ENCODE measurements at regions not wholly inside any gene's neighbourhood (a gene's known extent, or its start where the extent isn't known, plus 50 kb on each side); places are given as distances from the start of the nearest gene placed in this dataset.

DNA sequence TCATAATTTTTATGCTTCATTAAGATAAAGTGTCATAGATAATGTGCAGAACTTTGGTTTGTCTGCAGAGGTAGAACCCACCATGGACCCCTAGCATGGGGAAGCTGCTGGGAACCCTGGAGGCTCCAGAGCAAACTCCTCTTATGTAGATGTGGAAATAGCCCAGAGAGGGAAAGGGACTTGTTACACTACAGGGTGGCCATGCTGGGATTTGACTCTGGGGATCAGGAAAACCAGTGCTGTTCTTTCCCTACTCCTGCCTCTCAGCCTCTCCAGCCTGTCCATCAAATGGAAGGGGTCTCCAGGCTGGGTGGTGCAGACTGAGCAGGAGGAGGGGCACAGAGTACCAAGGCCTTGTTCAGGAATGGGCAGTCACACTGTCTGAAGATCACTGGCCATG is 54.2 kb downstream of the MSX1 start:
- no peaks in the 10 kb centered on the region for H3K36me3 ChIP-seq (ENCODE audit: control insufficient read depth, low read depth, low read length)
- no peak overlapping the region for H3K27ac ChIP-seq (ENCODE audit: low read length)
- H3K9ac ChIP-seq (ENCODE audit: low read length) = no peak overlapping the region
- no peaks in the 10 kb centered on the region for H3K27me3 ChIP-seq (ENCODE audit: control insufficient read depth, insufficient read depth, low read length)
- no peak overlapping the region for H3K4me3 ChIP-seq (ENCODE audit: low read length)
- H3K9me3 ChIP-seq (ENCODE audit: control insufficient read depth, low read depth, low read length) = no peaks in the 10 kb centered on the region
- no peaks in the 10 kb centered on the region for H3K4me1 ChIP-seq (ENCODE audit: control insufficient read depth, low read depth, low read length)

- Histone ChIP-seq H3K27ac (ENCODE audit: low read length) (no peak overlapping the region), H3K9me3 (ENCODE audit: control insufficient read depth, low read depth, low read length) (no peaks in the 10 kb centered on the region), H3K4me1 (ENCODE audit: control insufficient read depth, low read depth, low read length) (no peaks in the 10 kb centered on the region), H3K9ac (ENCODE audit: low read length) (no peak overlapping the region), H3K4me3 (ENCODE audit: low read length) (no peak overlapping the region), H3K36me3 (ENCODE audit: control insufficient read depth, low read depth, low read length) (no peaks in the 10 kb centered on the region), H3K27me3 (ENCODE audit: control insufficient read depth, insufficient read depth, low read length) (no peaks in the 10 kb centered on the region)
These were observed 54.8 kb downstream of the MSX1 start for GRCh38 chr4:4914059-4914820.

- H3K4me1 ChIP-seq (ENCODE audit: control insufficient read depth, low read depth, low read length) = no peaks in the 10 kb centered on the region
- H3K36me3 ChIP-seq (ENCODE audit: control insufficient read depth, low read depth, low read length) = no peaks in the 10 kb centered on the region
- H3K9me3 ChIP-seq (ENCODE audit: control insufficient read depth, low read depth, low read length) = no peaks in the 10 kb centered on the region
- H3K4me3 ChIP-seq (ENCODE audit: low read length) = no peak overlapping the region
- H3K27me3 ChIP-seq (ENCODE audit: control insufficient read depth, insufficient read depth, low read length) = no peaks in the 10 kb centered on the region
- H3K27ac ChIP-seq (ENCODE audit: low read length) = no peak overlapping the region
- H3K9ac ChIP-seq (ENCODE audit: low read length) = no peak overlapping the region
These were observed 55.7 kb downstream of the MSX1 start for GRCh38 chr4:4914965-4915845.

DNA sequence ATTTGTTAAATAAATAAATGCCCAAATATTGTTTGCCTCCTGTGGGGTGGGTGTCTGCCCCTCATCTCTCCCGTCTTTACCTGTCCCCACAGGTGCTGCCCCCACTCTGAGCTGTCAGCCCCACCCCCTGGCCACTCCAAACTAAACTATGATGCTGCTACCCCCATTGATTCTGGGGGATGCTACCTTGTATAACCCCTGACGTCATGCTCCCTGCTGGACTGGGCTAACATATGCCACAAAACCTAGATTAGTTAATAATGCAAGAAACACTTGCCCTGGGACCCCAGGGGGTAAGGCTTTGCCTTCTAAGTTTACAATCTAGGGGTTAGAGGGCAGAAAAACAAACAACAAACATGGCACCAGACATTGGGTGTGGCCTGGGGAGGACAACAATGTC is 58.6 kb downstream of the MSX1 start:
- no peaks in the 10 kb centered on the region for H3K9me3 ChIP-seq (ENCODE audit: control insufficient read depth, low read depth, low read length)
- H3K4me3 ChIP-seq (ENCODE audit: low read length) = no peak overlapping the region
- H3K27me3 ChIP-seq (ENCODE audit: control insufficient read depth, insufficient read depth, low read length) = no peaks in the 10 kb centered on the region
- no peaks in the 10 kb centered on the region for H3K4me1 ChIP-seq (ENCODE audit: control insufficient read depth, low read depth, low read length)
- no peaks in the 10 kb centered on the region for H3K36me3 ChIP-seq (ENCODE audit: control insufficient read depth, low read depth, low read length)
- H3K9ac ChIP-seq (ENCODE audit: low read length) = no peak overlapping the region
- no peak overlapping the region for H3K27ac ChIP-seq (ENCODE audit: low read length)

DNA sequence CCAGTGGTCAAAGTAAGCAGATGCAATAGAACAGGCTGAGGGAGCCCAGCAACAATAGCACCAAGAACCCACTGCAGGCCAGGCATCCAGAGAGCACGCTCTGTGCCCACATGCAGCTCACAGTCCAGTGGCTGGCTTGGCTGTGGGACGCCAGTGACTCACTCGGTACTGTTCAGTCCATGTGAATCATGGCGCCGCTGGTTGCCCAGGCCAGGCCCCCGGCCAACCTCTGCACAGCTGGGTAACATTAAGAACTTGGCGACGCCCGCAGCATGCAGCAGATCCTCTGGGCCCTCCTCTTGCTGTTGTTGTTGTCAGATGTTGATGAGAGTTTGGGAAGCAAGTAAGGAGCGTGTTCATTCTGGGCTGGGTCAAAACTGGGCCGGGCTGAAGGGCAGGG is 60.5 kb downstream of the MSX1 start:
- Histone ChIP-seq H3K36me3 (ENCODE audit: control insufficient read depth, low read depth, low read length) (no peaks in the 10 kb centered on the region), H3K9me3 (ENCODE audit: control insufficient read depth, low read depth, low read length) (no peaks in the 10 kb centered on the region)

DNA sequence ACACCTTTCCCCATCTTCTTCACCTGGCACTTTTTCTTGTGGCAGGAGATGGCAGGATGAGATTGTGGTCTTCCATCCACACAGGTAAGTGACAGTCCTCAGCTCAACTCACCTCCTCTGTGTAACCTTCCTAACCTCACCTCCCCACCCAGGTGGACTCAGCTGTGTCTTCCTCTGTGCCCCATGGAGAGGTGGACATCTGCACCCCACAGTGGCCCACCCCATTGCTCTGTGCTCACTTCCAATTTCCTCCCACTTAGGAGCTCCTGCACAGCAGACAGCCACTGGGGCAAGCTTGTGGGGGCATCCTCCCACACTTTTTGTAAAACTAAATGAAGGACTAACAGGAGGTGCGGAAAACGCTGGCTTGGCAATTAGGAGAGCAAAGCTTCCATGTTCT is 61.6 kb downstream of the MSX1 start:
- H3K27me3 ChIP-seq (ENCODE audit: control insufficient read depth, insufficient read depth, low read length) = no peaks in the 10 kb centered on the region
- no peaks in the 10 kb centered on the region for H3K36me3 ChIP-seq (ENCODE audit: control insufficient read depth, low read depth, low read length)
- H3K27ac ChIP-seq (ENCODE audit: low read length) = no peak overlapping the region
- no peak overlapping the region for H3K9ac ChIP-seq (ENCODE audit: low read length)
- no peak overlapping the region for H3K4me3 ChIP-seq (ENCODE audit: low read length)
- H3K9me3 ChIP-seq (ENCODE audit: control insufficient read depth, low read depth, low read length) = no peaks in the 10 kb centered on the region
- no peaks in the 10 kb centered on the region for H3K4me1 ChIP-seq (ENCODE audit: control insufficient read depth, low read depth, low read length)

More for the DNA sequence above, 60.5 kb downstream of the MSX1 start:
- no peaks in the 10 kb centered on the region for H3K27me3 ChIP-seq (ENCODE audit: control insufficient read depth, insufficient read depth, low read length)
- no peaks in the 10 kb centered on the region for H3K4me1 ChIP-seq (ENCODE audit: control insufficient read depth, low read depth, low read length)
- no peak overlapping the region for H3K27ac ChIP-seq (ENCODE audit: low read length)
- H3K4me3 ChIP-seq (ENCODE audit: low read length) = no peak overlapping the region
- no peak overlapping the region for H3K9ac ChIP-seq (ENCODE audit: low read length)

DNA sequence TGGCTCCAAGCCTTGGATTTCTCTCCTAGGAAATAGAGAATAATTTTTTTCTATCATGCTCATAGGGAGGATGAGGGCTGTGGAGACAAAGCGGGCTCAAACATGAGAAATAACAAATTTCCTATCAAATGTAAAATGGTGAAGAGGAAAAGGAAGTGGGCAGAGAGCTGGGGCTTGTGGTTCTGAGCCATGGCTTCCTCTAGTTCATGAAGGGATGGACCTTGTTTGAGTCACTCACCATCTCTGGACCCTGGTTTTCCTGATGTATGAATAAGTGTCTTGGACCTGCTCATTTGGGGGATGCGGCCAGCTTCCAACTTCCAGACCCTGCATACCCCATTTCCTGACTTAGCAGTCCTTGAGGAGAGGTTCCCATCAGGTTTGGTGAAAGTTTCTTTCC is 63.0 kb downstream of the MSX1 start:
- Histone ChIP-seq H3K36me3 (ENCODE audit: control insufficient read depth, low read depth, low read length) (no peaks in the 10 kb centered on the region), H3K4me3 (ENCODE audit: low read length) (no peak overlapping the region), H3K27ac (ENCODE audit: low read length) (no peak overlapping the region), H3K4me1 (ENCODE audit: control insufficient read depth, low read depth, low read length) (no peaks in the 10 kb centered on the region), H3K27me3 (ENCODE audit: control insufficient read depth, insufficient read depth, low read length) (no peaks in the 10 kb centered on the region), H3K9ac (ENCODE audit: low read length) (no peak overlapping the region), H3K9me3 (ENCODE audit: control insufficient read depth, low read depth, low read length) (no peaks in the 10 kb centered on the region)

DNA sequence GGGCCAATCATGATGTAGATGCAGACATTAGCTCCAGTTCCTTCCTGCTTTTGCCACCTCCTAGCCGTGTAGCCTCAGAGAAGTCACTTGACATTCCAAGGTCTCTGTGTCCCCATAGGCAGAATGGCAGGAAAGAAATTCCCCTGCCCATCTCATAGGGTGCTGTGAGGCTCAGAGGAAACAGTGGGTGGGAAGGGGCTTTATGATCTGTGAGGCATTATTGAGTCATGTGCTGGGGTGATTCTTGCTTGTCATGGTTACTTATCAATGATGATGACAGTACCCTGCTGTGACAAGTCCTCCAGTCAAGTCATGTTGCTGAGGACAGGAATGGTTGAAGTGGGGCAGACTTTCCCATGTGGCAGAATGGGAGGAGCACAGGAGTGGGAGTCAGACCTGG is 63.7 kb downstream of the MSX1 start:
- Histone ChIP-seq H3K27ac (ENCODE audit: low read length) (no peak overlapping the region), H3K4me1 (ENCODE audit: control insufficient read depth, low read depth, low read length) (no peaks in the 10 kb centered on the region), H3K9ac (ENCODE audit: low read length) (no peak overlapping the region), H3K9me3 (ENCODE audit: control insufficient read depth, low read depth, low read length) (no peaks in the 10 kb centered on the region), H3K27me3 (ENCODE audit: control insufficient read depth, insufficient read depth, low read length) (no peaks in the 10 kb centered on the region), H3K36me3 (ENCODE audit: control insufficient read depth, low read depth, low read length) (no peaks in the 10 kb centered on the region), H3K4me3 (ENCODE audit: low read length) (no peak overlapping the region)

- Histone ChIP-seq H3K27ac (ENCODE audit: low read length) (no peak overlapping the region), H3K4me3 (ENCODE audit: low read length) (no peak overlapping the region), H3K9me3 (ENCODE audit: control insufficient read depth, low read depth, low read length) (no peaks in the 10 kb centered on the region), H3K4me1 (ENCODE audit: control insufficient read depth, low read depth, low read length) (no peaks in the 10 kb centered on the region), H3K27me3 (ENCODE audit: control insufficient read depth, insufficient read depth, low read length) (no peaks in the 10 kb centered on the region), H3K36me3 (ENCODE audit: control insufficient read depth, low read depth, low read length) (no peaks in the 10 kb centered on the region), H3K9ac (ENCODE audit: low read length) (no peak overlapping the region)
These were observed 71.2 kb downstream of the MSX1 start for GRCh38 chr4:4930677-4931076.

GRCh38 chr4:4935974-4936373 is 76.5 kb downstream of the MSX1 start:
- no peak overlapping the region for H3K27ac ChIP-seq (ENCODE audit: low read length)
- no peaks in the 10 kb centered on the region for H3K27me3 ChIP-seq (ENCODE audit: control insufficient read depth, insufficient read depth, low read length)
- H3K4me1 ChIP-seq (ENCODE audit: control insufficient read depth, low read depth, low read length) = no peaks in the 10 kb centered on the region
- H3K9me3 ChIP-seq (ENCODE audit: control insufficient read depth, low read depth, low read length) = no peaks in the 10 kb centered on the region
- H3K4me3 ChIP-seq (ENCODE audit: low read length) = no peak overlapping the region
- no peak overlapping the region for H3K9ac ChIP-seq (ENCODE audit: low read length)
- H3K36me3 ChIP-seq (ENCODE audit: control insufficient read depth, low read depth, low read length) = no peaks in the 10 kb centered on the region

- no peaks in the 10 kb centered on the region for H3K9me3 ChIP-seq (ENCODE audit: control insufficient read depth, low read depth, low read length)
- H3K36me3 ChIP-seq (ENCODE audit: control insufficient read depth, low read depth, low read length) = no peaks in the 10 kb centered on the region
- H3K4me3 ChIP-seq (ENCODE audit: low read length) = no peak overlapping the region
- no peaks in the 10 kb centered on the region for H3K4me1 ChIP-seq (ENCODE audit: control insufficient read depth, low read depth, low read length)
- no peak overlapping the region for H3K27ac ChIP-seq (ENCODE audit: low read length)
- H3K9ac ChIP-seq (ENCODE audit: low read length) = no peak overlapping the region
- no peaks in the 10 kb centered on the region for H3K27me3 ChIP-seq (ENCODE audit: control insufficient read depth, insufficient read depth, low read length)
These were observed 78.5 kb downstream of the MSX1 start for GRCh38 chr4:4937926-4938325.

DNA sequence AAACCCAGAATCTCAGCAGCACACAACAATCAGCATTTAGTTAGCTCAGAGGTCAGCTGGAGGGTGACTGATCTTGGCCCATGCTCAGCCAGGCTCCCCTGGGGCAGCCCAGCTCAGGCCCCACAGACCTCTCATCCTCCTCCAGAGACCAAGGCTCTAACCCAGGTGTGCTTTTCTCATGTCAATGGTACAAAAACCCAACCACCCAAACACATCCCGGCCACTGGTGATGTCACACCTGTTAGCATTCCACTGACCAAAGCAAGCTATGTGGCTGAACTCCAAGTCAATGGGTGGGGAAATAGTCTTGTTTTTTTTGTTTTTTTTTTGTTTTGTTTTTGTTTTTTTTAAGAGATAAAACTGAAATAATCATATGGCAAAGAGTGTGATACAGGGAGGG is 77.5 kb downstream of the CYTL1 start:
- H3K4me1 ChIP-seq (ENCODE audit: control insufficient read depth, low read depth, low read length) = no peaks in the 10 kb centered on the region
- H3K27ac ChIP-seq (ENCODE audit: low read length) = no peak overlapping the region

More for the DNA sequence above, 77.5 kb downstream of the CYTL1 start:
- Histone ChIP-seq H3K9me3 (ENCODE audit: control insufficient read depth, low read depth, low read length) (no peaks in the 10 kb centered on the region), H3K36me3 (ENCODE audit: control insufficient read depth, low read depth, low read length) (no peaks in the 10 kb centered on the region), H3K9ac (ENCODE audit: low read length) (no peak overlapping the region), H3K4me3 (ENCODE audit: low read length) (no peak overlapping the region), H3K27me3 (ENCODE audit: control insufficient read depth, insufficient read depth, low read length) (no peaks in the 10 kb centered on the region)

Data from iPS-18a (cell line).